DND-41 (cell line): ENCODE measurements at regions not wholly inside any gene's neighbourhood (a gene's known extent, or its start where the extent isn't known, plus 50 kb on each side); places are given as distances from the start of the nearest gene placed in this dataset.

Experiments used
- EZH2 ChIP-seq: IDR thresholded peaks from 3 replicates; pipeline ENCODE4 v1.6.1; 2012; ENCODE audit warnings: borderline replicate concordance, low read depth, mild to moderate bottlenecking, moderate library complexity, low read length, inconsistent platforms; ENCODE audit not compliant: severe bottlenecking
- TF ChIP-seq, protein P1 (sequence below): IDR thresholded peaks from 2 replicates; pipeline ENCODE4 v1.5.1; 2012; ENCODE audit warnings: borderline replicate concordance, low read length, moderate library complexity, mild to moderate bottlenecking; ENCODE audit not compliant: poor library complexity, severe bottlenecking; ENCODE audit errors: extremely low read depth

DNA sequence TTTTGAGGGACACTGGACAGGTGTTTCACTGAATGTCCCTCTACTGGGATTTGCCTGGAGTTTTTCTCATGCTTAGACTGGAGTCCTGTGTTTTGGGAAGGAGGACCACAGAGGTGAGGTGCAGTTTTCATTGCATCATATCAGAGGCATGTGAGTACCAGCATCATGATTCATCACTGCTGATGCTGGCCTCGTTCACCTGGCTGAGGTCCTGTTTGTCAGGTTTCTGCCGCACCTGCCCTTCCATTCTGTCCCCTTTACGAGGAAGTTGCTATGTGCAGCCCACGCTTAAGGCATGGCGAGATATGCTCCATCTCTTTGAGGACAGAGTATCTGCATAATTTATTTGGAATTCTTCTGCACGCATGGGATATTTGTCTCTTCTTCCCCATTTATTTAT is 162.1 kb downstream of the TENT4A start:
- TF ChIP-seq, protein P1, sequence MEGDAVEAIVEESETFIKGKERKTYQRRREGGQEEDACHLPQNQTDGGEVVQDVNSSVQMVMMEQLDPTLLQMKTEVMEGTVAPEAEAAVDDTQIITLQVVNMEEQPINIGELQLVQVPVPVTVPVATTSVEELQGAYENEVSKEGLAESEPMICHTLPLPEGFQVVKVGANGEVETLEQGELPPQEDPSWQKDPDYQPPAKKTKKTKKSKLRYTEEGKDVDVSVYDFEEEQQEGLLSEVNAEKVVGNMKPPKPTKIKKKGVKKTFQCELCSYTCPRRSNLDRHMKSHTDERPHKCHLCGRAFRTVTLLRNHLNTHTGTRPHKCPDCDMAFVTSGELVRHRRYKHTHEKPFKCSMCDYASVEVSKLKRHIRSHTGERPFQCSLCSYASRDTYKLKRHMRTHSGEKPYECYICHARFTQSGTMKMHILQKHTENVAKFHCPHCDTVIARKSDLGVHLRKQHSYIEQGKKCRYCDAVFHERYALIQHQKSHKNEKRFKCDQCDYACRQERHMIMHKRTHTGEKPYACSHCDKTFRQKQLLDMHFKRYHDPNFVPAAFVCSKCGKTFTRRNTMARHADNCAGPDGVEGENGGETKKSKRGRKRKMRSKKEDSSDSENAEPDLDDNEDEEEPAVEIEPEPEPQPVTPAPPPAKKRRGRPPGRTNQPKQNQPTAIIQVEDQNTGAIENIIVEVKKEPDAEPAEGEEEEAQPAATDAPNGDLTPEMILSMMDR: no peak
- TF ChIP-seq EZH2: no peak
